AG09319 (cell line): ENCODE measurements at regions not wholly inside any gene's neighbourhood (a gene's known extent, or its start where the extent isn't known, plus 50 kb on each side); places are given as distances from the start of the nearest gene placed in this dataset.

Experiments used
- DNase-seq: peaks from one replicate; pipeline ENCODE4 v3.0.0-alpha.2; 2010; ENCODE audit warnings: low read depth; ENCODE audit errors: extremely low read depth
- CTCF ChIP-seq: IDR thresholded peaks from 2 replicates; pipeline ENCODE4 v1.5.1; 2011; ENCODE audit warnings: low read depth, mild to moderate bottlenecking, inconsistent platforms, low read length, moderate library complexity

GRCh38 chr12:98244136-98244535, 271.3 kb upstream of the TMPO start:
- no peak for DNase-seq
- no peak for TF ChIP-seq CTCF

GRCh38 chr12:98253207-98254037, 262.0 kb upstream of the TMPO start:
- no peak for DNase-seq

GRCh38 chr12:98256830-98257229, 258.6 kb upstream of the TMPO start:
- DNase-seq = no peak
- TF ChIP-seq CTCF = no peak

More at GRCh38 chr12:98253207-98254037, 262.0 kb upstream of the TMPO start:
- TF ChIP-seq CTCF = no peak

GRCh38 chr12:98259693-98260092, 255.7 kb upstream of the TMPO start:
- no peak for TF ChIP-seq CTCF
- DNase-seq = no peak

- no peak for DNase-seq
- no peak for TF ChIP-seq CTCF
Measured at GRCh38 chr12:98260276-98260675, 255.1 kb upstream of the TMPO start.

GRCh38 chr12:98262902-98263301, 252.5 kb upstream of the TMPO start:
- TF ChIP-seq CTCF = no peak

GRCh38 chr12:98274430-98275130, 240.8 kb upstream of the TMPO start:
- no peak for DNase-seq

More at GRCh38 chr12:98262902-98263301, 252.5 kb upstream of the TMPO start:
- DNase-seq = no peak

More at GRCh38 chr12:98274430-98275130, 240.8 kb upstream of the TMPO start:
- TF ChIP-seq CTCF = no peak
